ENCODE measurements at regions not wholly inside any gene's neighbourhood (a gene's known extent, or its start where the extent isn't known, plus 50 kb on each side); places are given as distances from the start of the nearest gene placed in this dataset.
"Not testable (repeated sequence)": the region's sequence is repeated elsewhere in the genome, so short reads cannot be mapped to it uniquely, and the experiment has no call there.

- not testable (repeated sequence) for TF ChIP-seq CTCF (IDR thresholded peaks at IDR 0.05; ENCODE audit: control extremely low read depth in 1 of 3, insufficient read depth in 1 of 3, low read depth in 1 of 3, low read length in 3 of 3); TAF1 (IDR thresholded peaks at IDR 0.05; ENCODE audit: low read depth, low read length); POLR2A (IDR thresholded peaks at IDR 0.05; ENCODE audit: control extremely low read depth in 1 of 2, low read depth in 2 of 2, low read length in 2 of 2); BRCA1 (IDR thresholded peaks at IDR 0.05; ENCODE audit: low read depth, low read length); BACH1 (IDR thresholded peaks at IDR 0.05; ENCODE audit: low read length)
These were observed 1223.7 kb downstream of the TMEM121 start for GRCh38 chr14:106750089-106750488.

Data from H1 (cell line).